ENCODE measurements at regions not wholly inside any gene's neighbourhood (a gene's known extent, or its start where the extent isn't known, plus 50 kb on each side); places are given as distances from the start of the nearest gene placed in this dataset.

- WGBS (ENCODE audit: extremely low coverage, insufficient read length, low lambda C conversion rate), result no CpG with 5 or more reads among the region's 1 CpG
- no peak overlapping the region for H3T11ph ChIP-seq (ENCODE audit: low read length)
- no peak overlapping the region for H2AK5ac ChIP-seq (ENCODE audit: insufficient read length, low read length)
- Mint-ChIP-seq H3K4me1 (no peaks in the 10 kb centered on the region), H3K9me3 (peaks cover 14 to 20% of the 10 kb centered on the region in 2 experiments), H3K27me3 (ENCODE audit: low read depth) (no peaks in the 10 kb centered on the region; the same call in 1 of the 2 replicates), H3K4me3 (no peak overlapping the region), H3K36me3 (ENCODE audit: insufficient read depth in 1 of 3, low read depth in 3 of 3) (peaks cover 0 to 26% (median 10%) of the 10 kb centered on the region in 3 experiments; a peak in 6 of 7 replicates), H3K27ac (no peak overlapping the region)
- H3K56ac ChIP-seq (ENCODE audit: insufficient read length, low read depth, low read length), result no peak overlapping the region
- H3K27me3 ChIP-seq (ENCODE audit: insufficient read depth, low read length), result no peaks in the 10 kb centered on the region
- no peak overlapping the region for H3K9ac ChIP-seq (ENCODE audit: extremely low read depth, insufficient read length, low read length)
- no peak overlapping the region for H3K4me2 ChIP-seq (ENCODE audit: insufficient read depth, insufficient read length, low read length)
- no peak overlapping the region for H3K23ac ChIP-seq (ENCODE audit: insufficient read length, low read depth, low read length)
- H4K91ac ChIP-seq (ENCODE audit: insufficient read length, low read depth, low read length), result no peak overlapping the region
- no peak overlapping the region for H2AFZ ChIP-seq (ENCODE audit: low read length)
- H3K27ac ChIP-seq (ENCODE audit: insufficient read length, low read depth, low read length), result no peak overlapping the region
- H4K8ac ChIP-seq (replicated peaks; ENCODE audit: insufficient read length, low read depth, low read length), result no peak overlapping the region
- TF ChIP-seq, protein P1, sequence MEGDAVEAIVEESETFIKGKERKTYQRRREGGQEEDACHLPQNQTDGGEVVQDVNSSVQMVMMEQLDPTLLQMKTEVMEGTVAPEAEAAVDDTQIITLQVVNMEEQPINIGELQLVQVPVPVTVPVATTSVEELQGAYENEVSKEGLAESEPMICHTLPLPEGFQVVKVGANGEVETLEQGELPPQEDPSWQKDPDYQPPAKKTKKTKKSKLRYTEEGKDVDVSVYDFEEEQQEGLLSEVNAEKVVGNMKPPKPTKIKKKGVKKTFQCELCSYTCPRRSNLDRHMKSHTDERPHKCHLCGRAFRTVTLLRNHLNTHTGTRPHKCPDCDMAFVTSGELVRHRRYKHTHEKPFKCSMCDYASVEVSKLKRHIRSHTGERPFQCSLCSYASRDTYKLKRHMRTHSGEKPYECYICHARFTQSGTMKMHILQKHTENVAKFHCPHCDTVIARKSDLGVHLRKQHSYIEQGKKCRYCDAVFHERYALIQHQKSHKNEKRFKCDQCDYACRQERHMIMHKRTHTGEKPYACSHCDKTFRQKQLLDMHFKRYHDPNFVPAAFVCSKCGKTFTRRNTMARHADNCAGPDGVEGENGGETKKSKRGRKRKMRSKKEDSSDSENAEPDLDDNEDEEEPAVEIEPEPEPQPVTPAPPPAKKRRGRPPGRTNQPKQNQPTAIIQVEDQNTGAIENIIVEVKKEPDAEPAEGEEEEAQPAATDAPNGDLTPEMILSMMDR (conservative IDR thresholded peaks at IDR 0.05), result no peak
- no peaks in the 10 kb centered on the region for H4K20me1 ChIP-seq (ENCODE audit: control insufficient read depth, insufficient read depth, insufficient read length)
- H3K4ac ChIP-seq (ENCODE audit: low read depth, low read length), result no peak overlapping the region
- H3K14ac ChIP-seq (ENCODE audit: insufficient read depth, low read length), result no peak overlapping the region
- H3K18ac ChIP-seq (ENCODE audit: insufficient read length, low read depth, low read length), result no peak overlapping the region
- no peaks in the 10 kb centered on the region for H3K23me2 ChIP-seq (ENCODE audit: insufficient read length, low read depth, low read length, poor library complexity, severe bottlenecking)
- no peak overlapping the region for H2BK20ac ChIP-seq (ENCODE audit: low read depth, low read length, poor library complexity, severe bottlenecking)
- H2BK15ac ChIP-seq (ENCODE audit: low read depth, low read length), result no peak overlapping the region
- no peak overlapping the region for H2BK5ac ChIP-seq (ENCODE audit: insufficient read length, low read length)
- no peak overlapping the region for H2BK12ac ChIP-seq (ENCODE audit: insufficient read length, low read depth, low read length)
- no peaks in the 10 kb centered on the region for H3K4me1 ChIP-seq (ENCODE audit: insufficient read depth, low read length)
- no peaks in the 10 kb centered on the region for H3K79me2 ChIP-seq (ENCODE audit: insufficient read depth, low read length)
- H3K9me3 ChIP-seq (ENCODE audit: control insufficient read depth, low read depth, low read length), result no peaks in the 10 kb centered on the region
- H2BK120ac ChIP-seq (ENCODE audit: low read depth, low read length, poor library complexity, severe bottlenecking), result no peak overlapping the region
- H3K79me1 ChIP-seq (ENCODE audit: insufficient read depth, low read depth, low read length, poor library complexity, severe bottlenecking), result no peaks in the 10 kb centered on the region
- no peak overlapping the region for H4K5ac ChIP-seq (ENCODE audit: insufficient read length, low read depth, low read length)
- DNase-seq, result no peak
Observed at GRCh38 chr5:3811116-3811515, 215.5 kb downstream of the IRX1 start.

Data from H9 (cell line).